GM12865 (cell line): ENCODE measurements at regions not wholly inside any gene's neighbourhood (a gene's known extent, or its start where the extent isn't known, plus 50 kb on each side); places are given as distances from the start of the nearest gene placed in this dataset.

Source experiments
- DNase-seq: peaks from one replicate; pipeline ENCODE4 v3.0.0; 2010; ENCODE audit warnings: low read depth
- H3K4me3 ChIP-seq: 2 replicates; pipeline ENCODE4 v1.5.1; 2011; ENCODE audit warnings: mild to moderate bottlenecking, low read depth, low read length, control low read depth
- TF ChIP-seq, protein P1 (sequence below): IDR thresholded peaks from 2 replicates; pipeline ENCODE4 v1.5.1; 2011; ENCODE audit warnings: low read length, control low read depth, low read depth, inconsistent platforms; ENCODE audit not compliant: insufficient read depth; ENCODE audit errors: missing control alignments

DNA sequence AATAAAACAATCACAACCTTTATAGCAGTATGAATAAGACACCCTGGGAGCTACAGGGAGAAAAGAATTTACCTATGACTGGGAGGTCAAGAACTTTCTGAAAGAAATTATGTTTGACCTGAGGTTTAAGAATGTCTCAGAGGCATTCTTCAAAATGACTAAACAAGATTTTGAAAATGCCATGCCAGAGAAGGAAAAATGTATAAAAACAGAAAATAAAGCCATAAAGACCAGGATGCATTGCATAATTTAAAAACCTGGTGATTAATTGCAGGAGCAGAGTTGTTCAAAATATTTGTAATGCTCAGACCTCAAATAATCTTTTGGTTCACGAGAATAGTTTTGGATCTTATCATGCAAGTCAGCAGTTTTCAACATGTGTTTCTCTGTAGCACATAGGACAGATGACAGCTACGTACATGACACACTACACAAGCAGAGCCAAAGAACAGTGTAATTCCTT lies 954.7 kb upstream of the ARRDC3 start:
- H3K4me3 ChIP-seq = no peak overlapping the region
- DNase-seq = no peak
- TF ChIP-seq, protein P1, sequence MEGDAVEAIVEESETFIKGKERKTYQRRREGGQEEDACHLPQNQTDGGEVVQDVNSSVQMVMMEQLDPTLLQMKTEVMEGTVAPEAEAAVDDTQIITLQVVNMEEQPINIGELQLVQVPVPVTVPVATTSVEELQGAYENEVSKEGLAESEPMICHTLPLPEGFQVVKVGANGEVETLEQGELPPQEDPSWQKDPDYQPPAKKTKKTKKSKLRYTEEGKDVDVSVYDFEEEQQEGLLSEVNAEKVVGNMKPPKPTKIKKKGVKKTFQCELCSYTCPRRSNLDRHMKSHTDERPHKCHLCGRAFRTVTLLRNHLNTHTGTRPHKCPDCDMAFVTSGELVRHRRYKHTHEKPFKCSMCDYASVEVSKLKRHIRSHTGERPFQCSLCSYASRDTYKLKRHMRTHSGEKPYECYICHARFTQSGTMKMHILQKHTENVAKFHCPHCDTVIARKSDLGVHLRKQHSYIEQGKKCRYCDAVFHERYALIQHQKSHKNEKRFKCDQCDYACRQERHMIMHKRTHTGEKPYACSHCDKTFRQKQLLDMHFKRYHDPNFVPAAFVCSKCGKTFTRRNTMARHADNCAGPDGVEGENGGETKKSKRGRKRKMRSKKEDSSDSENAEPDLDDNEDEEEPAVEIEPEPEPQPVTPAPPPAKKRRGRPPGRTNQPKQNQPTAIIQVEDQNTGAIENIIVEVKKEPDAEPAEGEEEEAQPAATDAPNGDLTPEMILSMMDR = no peak

DNA sequence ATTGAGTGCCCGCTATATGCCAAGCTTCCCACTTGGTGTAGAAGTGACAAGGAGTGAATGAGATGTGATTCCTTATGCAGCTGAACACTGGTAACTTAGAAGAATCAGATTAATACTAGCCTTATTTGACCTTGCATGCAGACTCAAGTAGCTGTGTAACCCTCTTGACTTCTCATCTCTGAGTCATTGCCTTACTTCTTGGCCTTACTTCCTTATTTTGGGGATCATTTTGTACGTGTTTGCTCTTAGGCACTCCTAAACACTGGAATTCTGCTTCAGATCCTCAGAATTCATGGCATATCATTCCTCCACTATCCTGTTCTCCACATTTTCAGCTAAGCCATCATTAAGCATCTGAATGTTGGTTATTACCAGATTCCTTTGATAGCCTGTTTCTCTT lies 948.9 kb upstream of the ARRDC3 start:
- TF ChIP-seq, protein P1 = no peak
- no peak overlapping the region for H3K4me3 ChIP-seq
- DNase-seq = no peak

DNA sequence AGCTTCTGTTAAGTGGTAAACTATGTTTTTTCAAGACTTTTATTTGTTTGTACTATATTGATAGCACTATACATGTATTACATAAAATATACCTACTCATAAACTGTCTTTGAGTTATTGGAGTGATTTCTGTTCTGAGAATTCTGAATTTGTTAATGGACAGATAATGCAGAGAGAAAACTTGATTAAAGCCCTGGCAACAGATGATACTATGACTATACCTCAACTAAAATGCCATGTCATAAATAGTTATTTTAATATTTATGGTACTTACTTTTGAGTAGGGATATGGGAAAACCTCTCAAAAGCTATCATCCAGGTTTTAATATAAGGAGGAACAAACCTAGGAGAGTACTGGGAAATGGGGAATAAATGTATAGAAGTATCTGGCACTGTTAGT lies 947.2 kb upstream of the ARRDC3 start:
- DNase-seq = no peak
- TF ChIP-seq, protein P1 = no peak
- no peak overlapping the region for H3K4me3 ChIP-seq

DNA sequence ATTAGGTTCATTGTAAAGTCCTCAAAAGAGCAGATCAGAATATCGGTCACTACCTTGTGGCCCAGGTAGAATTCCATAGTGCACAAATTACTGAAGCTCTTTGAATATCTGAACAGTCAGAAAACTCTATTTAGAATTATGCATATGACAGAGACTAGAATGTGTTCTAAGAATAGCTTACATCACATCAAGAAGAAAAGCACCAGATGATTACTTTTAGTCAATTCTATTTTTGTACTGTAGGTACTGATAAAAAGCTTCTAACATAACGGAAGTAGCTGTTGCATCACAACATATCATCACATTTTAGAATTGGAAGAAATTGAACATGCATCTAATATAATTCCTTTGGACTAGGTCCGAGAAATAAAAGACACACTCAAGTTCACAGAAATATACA lies 946.6 kb upstream of the ARRDC3 start:
- H3K4me3 ChIP-seq = no peak overlapping the region
- DNase-seq = no peak
- TF ChIP-seq, protein P1 = no peak

DNA sequence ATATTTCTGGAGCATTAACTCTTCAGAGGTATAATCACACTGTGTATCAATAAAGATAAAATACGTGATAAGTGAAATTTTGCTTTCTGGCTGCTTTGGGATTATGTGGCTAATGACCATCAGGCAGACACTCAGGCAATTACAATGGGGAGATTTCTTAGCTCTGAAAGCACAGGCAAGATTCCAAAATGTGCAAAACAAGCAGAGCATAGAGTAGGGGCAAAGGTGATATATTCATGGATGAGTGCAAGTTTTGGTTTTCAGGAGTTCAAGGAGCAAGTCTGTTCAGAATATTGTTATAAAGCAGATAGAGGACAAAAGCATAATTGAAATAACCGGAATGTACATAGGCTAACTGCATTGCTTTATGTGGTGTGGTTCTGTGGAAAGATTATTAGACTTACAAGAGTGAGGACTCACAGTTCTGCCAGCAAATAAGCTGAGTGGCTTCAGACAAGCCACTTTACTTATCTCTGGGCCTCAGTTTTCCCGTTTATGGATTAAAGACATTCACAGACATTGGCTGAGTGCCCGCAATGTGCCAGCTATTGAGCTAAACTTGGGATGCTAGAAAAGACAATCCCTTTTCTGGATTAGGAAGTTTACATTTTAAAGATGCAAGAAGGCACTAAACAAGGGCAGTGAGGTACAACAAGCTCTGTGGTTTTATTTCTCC lies 945.6 kb upstream of the ARRDC3 start:
- TF ChIP-seq, protein P1 = no peak

DNA sequence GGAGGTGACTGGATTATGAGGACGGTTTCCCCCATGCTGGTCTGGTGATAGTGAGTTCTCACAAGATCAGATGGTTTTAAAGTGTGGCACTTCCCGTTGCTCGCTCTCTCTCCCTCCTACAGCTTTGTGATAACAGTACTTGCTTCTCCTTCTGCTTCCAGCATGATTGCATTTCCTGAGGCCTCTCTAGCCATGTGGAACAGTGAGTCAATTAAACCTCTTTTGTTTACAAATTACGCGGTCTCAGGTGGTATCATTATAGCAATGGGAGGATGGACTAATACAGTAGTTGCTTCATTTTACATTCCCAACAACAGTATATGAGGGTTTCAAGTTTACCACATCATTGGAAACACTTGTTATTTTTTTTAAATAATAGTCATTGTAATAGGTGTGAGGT lies 937.3 kb upstream of the ARRDC3 start:
- no peak for DNase-seq

More for the DNA sequence above, 945.6 kb upstream of the ARRDC3 start:
- DNase-seq = no peak
- no peak overlapping the region for H3K4me3 ChIP-seq

More for the DNA sequence above, 937.3 kb upstream of the ARRDC3 start:
- H3K4me3 ChIP-seq = no peak overlapping the region
- TF ChIP-seq, protein P1 = no peak
